K562 (cell line): ENCODE measurements at regions not wholly inside any gene's neighbourhood (a gene's known extent, or its start where the extent isn't known, plus 50 kb on each side); places are given as distances from the start of the nearest gene placed in this dataset.

ENCODE experiments used
- ATAC-seq: fragments of 200-7000 bp; cut with Tn5 transposase; 3 replicates; pipeline ENCODE4 v1.9.1; 2020; ENCODE audit warnings: moderate library complexity
- BruUV-seq: library from RNA; stranded (reverse); fragments of 400-500 nt; replicated peaks from 2 replicates; lab custom pipeline; 2021; lab: Mats Ljungman, UMichigan
- CTCF ChIA-PET: fragments of 300-600 bp; formaldehyde crosslinking; extraction: SDS; loops from one replicate; lab custom pipeline; 2021; ENCODE audit warnings: low intra/inter-chr PET ratio; lab: Yijun Ruan, JAX
- POLR2A ChIA-PET: fragments of 300-600, 350-650 bp; sonication (Branson Sonifier 250); formaldehyde crosslinking; extraction: SDS; loops from one replicate; lab custom pipeline; 2021; ENCODE audit warnings: antibody characterized with exemption, inconsistent platforms; lab: Yijun Ruan, JAX
- DNase-seq, 4 experiments: peaks; one replicate each; pipeline versions ENCODE4 v3.0.0 to v3.0.0-alpha.2; 2011 to 2018; ENCODE audit warnings: low spot score in 3 of 4, mixed read lengths in 3 of 4; ENCODE audit errors: extremely low read depth in 1 of 4
- FAIRE-seq: peaks from 2 replicates; lab custom pipeline; 2011; peaks lifted over from hg19 to GRCh38; lab: Jason Lieb, UNC
- H2AFZ ChIP-seq: 2 replicates; pipeline ENCODE4 v1.6.0; 2011; ENCODE audit warnings: low read depth, low read length, control low read depth, inconsistent platforms
- H3K27ac ChIP-seq: fragments of 200-600 bp; 3 replicates; pipeline ENCODE4 v1.8.0; 2011; ENCODE audit warnings: low read depth, mild to moderate bottlenecking, control low read depth, inconsistent platforms, low read length, moderate library complexity, mixed read lengths; ENCODE audit errors: extremely low read depth
- H3K27me3 ChIP-seq, 2 experiments: fragments of 300-600 bp in 1 of 2; 2 replicates in 1 of 2; 3 replicates in 1 of 2; pipeline versions ENCODE4 v1.6.0 to v1.8.0; 2011; ENCODE audit warnings: inconsistent platforms in 2 of 2, low read length in 2 of 2, mild to moderate bottlenecking in 1 of 2, mixed read lengths in 1 of 2, moderate library complexity in 1 of 2; ENCODE audit not compliant: control insufficient read depth in 2 of 2, insufficient read depth in 2 of 2
- H3K36me3 ChIP-seq: fragments of 300-600 bp; 3 replicates; pipeline ENCODE4 v1.8.0; 2011; ENCODE audit warnings: mild to moderate bottlenecking, low read length, inconsistent platforms; ENCODE audit not compliant: control insufficient read depth, insufficient read depth
- H3K4me1 ChIP-seq, 2 experiments: fragments of 200-600 bp in 1 of 2; replicated peaks in 1 of 2; 2 replicates in 1 of 2; 3 replicates in 1 of 2; pipeline versions ENCODE4 v1.5.1 to v1.8.0; 2011; ENCODE audit warnings: inconsistent platforms in 2 of 2, low read length in 2 of 2, mild to moderate bottlenecking in 1 of 2, mixed read lengths in 1 of 2, moderate library complexity in 1 of 2; ENCODE audit not compliant: control insufficient read depth in 2 of 2, insufficient read depth in 2 of 2
- H3K4me2 ChIP-seq: 2 replicates; pipeline ENCODE4 v1.6.1; 2011; ENCODE audit warnings: low read length, control low read depth, inconsistent platforms, mixed read lengths; ENCODE audit not compliant: insufficient read depth
- H3K4me3 ChIP-seq: fragments of 200-600 bp; sonication (generic), shearing (Covaris generic); 2 replicates; pipeline ENCODE4 v1.5.1; 2016; ENCODE audit warnings: control low read depth, inconsistent platforms
- H3K79me2 ChIP-seq: fragments of 200-600 bp; 3 replicates; pipeline ENCODE4 v1.8.0; 2011; ENCODE audit warnings: low read length, inconsistent platforms; ENCODE audit not compliant: control insufficient read depth, insufficient read depth
- H3K9ac ChIP-seq, 2 experiments: 2 replicates each; pipeline versions ENCODE4 v1.6.0 to v1.6.1; 2011; ENCODE audit warnings: low read depth in 2 of 2, low read length in 2 of 2, control low read depth in 1 of 2, inconsistent platforms in 1 of 2, mild to moderate bottlenecking in 1 of 2, mixed read lengths in 1 of 2; ENCODE audit not compliant: insufficient read depth in 1 of 2
- H3K9me1 ChIP-seq: one replicate; pipeline ENCODE4 v1.6.0; 2011; ENCODE audit warnings: inconsistent platforms, mild to moderate bottlenecking, low read length, moderate library complexity; ENCODE audit not compliant: control insufficient read depth, insufficient read depth
- H3K9me3 ChIP-seq: replicated peaks from 2 replicates; pipeline ENCODE4 v1.5.1; 2011; ENCODE audit warnings: low read depth, low read length, inconsistent platforms; ENCODE audit not compliant: control insufficient read depth, insufficient read depth
- H4K20me1 ChIP-seq: replicated peaks from 2 replicates; pipeline ENCODE4 v1.6.1; 2011; ENCODE audit warnings: low read length, inconsistent platforms, mixed read lengths; ENCODE audit not compliant: control insufficient read depth, insufficient read depth
- BCOR ChIP-seq: fragments of 450-650 bp; IDR thresholded peaks from 2 replicates; pipeline ENCODE4 v1.6.1; 2016
- CBX8 ChIP-seq: fragments of 200-600 bp; sonication (generic); IDR thresholded peaks from 2 replicates; pipeline ENCODE4 v1.6.1; 2012; ENCODE audit warnings: borderline replicate concordance, mixed run types, low read depth, mild to moderate bottlenecking, moderate library complexity, mixed read lengths, low read length, control low read depth, inconsistent platforms; ENCODE audit not compliant: poor library complexity, severe bottlenecking; ENCODE audit errors: extremely low read depth
- GATAD2B ChIP-seq: fragments of 450-650 bp; IDR thresholded peaks from 2 replicates; pipeline ENCODE4 v1.6.1; 2017; ENCODE audit warnings: mild to moderate bottlenecking, borderline replicate concordance
- NONO ChIP-seq, 2 experiments: fragments of 200-400 bp in 1 of 2; fragments of 450-650 bp in 1 of 2; formaldehyde crosslinking in 1 of 2; IDR thresholded peaks; 2 replicates each; pipeline ENCODE4 v1.6.1; 2017; ENCODE audit warnings: low read depth in 2 of 2, mild to moderate bottlenecking in 2 of 2, moderate library complexity in 2 of 2, low read length in 1 of 2
- PML ChIP-seq: IDR thresholded peaks from 2 replicates; pipeline ENCODE4 v1.6.1; 2012; ENCODE audit warnings: low read length, inconsistent platforms
- TFE3 ChIP-seq: fragments of 450-650 bp; formaldehyde crosslinking; IDR thresholded peaks from 2 replicates; pipeline ENCODE4 v1.4.0; 2020; ENCODE audit warnings: mild to moderate bottlenecking, mixed read lengths
- XRCC3 ChIP-seq: fragments of 450-650 bp; IDR thresholded peaks from 2 replicates; pipeline ENCODE4 v1.6.1; 2017; ENCODE audit warnings: mild to moderate bottlenecking, moderate library complexity
- ZNF184 ChIP-seq: sonication (generic); formaldehyde crosslinking; IDR thresholded peaks from 2 replicates; pipeline ENCODE4 v1.5.0; 2020; ENCODE audit warnings: missing genetic modification reagents
- ZNF740 ChIP-seq, 3 experiments: fragments of 200-800 bp in 1 of 3; sonication (Bioruptor generic) in 1 of 3; sonication (generic) in 1 of 3; formaldehyde crosslinking in 1 of 3; IDR thresholded peaks; 2 replicates each; pipeline versions ENCODE4 v1.6.1 to v1.8.0; 2016 to 2022; ENCODE audit warnings: mild to moderate bottlenecking in 2 of 3, missing compliant biosample characterization in 2 of 3, missing genetic modification characterization in 2 of 3, missing genetic modification reagents in 1 of 3
- WGBS: fragments of 100-300 bp; shearing (Covaris generic); methylation state at CpG from one replicate; pipeline ENCODE4 v1.1.6; 2016; ENCODE audit warnings: low coverage, mixed read lengths; ENCODE audit not compliant: insufficient coverage; ENCODE audit errors: missing lambda C conversion rate; 5-methylcytosine and 5-hydroxymethylcytosine counted together
- in situ Hi-C: fragments of 300-500 bp; cut with MboI; formaldehyde crosslinking; loops from 4 replicates; pipeline ENCODE4 v1.15.0; 2018; ENCODE audit warnings: inconsistent platforms, mixed read lengths
- intact Hi-C: fragments of 100-400 bp; cut with micrococcal nuclease; formaldehyde crosslinking; loops from 2 replicates; pipeline ENCODE4 v1.14.2; 2022

DNA sequence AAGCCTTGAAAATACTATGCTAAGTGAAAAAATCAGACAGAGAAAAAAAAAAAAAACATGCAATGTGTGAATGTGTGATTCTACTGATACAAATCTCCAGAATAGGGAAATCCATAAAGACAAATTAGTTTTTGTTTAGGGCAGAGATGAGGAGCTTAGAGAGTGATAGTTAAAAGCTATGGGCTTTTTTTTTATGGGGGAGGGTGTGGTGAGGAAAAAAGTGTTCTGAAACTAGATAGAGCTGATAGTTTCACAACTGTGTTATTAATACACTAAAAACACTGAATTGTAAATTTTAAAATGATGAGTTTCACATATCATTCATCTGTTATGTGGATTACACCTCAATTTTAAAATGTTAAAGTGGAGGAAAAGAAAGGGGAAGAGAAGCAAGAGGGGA lies 228.3 kb upstream of the ZNF462 start (continued):
- TF ChIP-seq TFE3 (no peak), NONO (IDR thresholded peaks at IDR 0.05; ENCODE audit: low read depth in 2 of 2, low read length in 1 of 2) (no peak), ZNF184 (CRISPR knock-in tag) (no peak), BCOR (no peak), CBX8 (no peak), ZNF740 (CRISPR knock-in tag; IDR thresholded peaks at IDR 0.05) (no peak), ZNF740 (tag; IDR thresholded peaks at IDR 0.05) (no peak), GATAD2B (no peak), XRCC3 (no peak)

- no peak overlapping the region for H2AFZ ChIP-seq
- CTCF ChIA-PET = no interaction called here
- in situ Hi-C loops (no loop called here), intact Hi-C loops (no loop called here)
- H3K4me2 ChIP-seq = no peak overlapping the region
- no peak for TF ChIP-seq PML
- no peaks in the 10 kb centered on the region for H3K79me2 ChIP-seq
- H3K9me3 ChIP-seq = no peaks in the 10 kb centered on the region
- H3K4me1 ChIP-seq = no peaks in the 10 kb centered on the region
- H3K36me3 ChIP-seq = no peaks in the 10 kb centered on the region
- H3K9me1 ChIP-seq = no peaks in the 10 kb centered on the region
- ATAC-seq = no peak
- BruUV-seq = no TSS peak
- POLR2A ChIA-PET = no interaction called here
- H3K27ac ChIP-seq = no peak overlapping the region
- FAIRE-seq = no peak
- no peak overlapping the region for H3K4me3 ChIP-seq
- H4K20me1 ChIP-seq = no peaks in the 10 kb centered on the region
- no peak overlapping the region for H3K9ac ChIP-seq
- H3K27me3 ChIP-seq = no peaks in the 10 kb centered on the region
- DNase-seq = no peak
- WGBS = 6% methylated on average over 4 of the region's 4 CpGs
These were observed 225.5 kb upstream of the ZNF462 start for GRCh38 chr9:106637486-106637885.
